ENCODE measurements at regions not wholly inside any gene's neighbourhood (a gene's known extent, or its start where the extent isn't known, plus 50 kb on each side); places are given as distances from the start of the nearest gene placed in this dataset.

GRCh38 chr21:17428484-17428869 lies 84.4 kb upstream of the CXADR start:
- H3K27me3 ChIP-seq: no peaks in the 10 kb centered on the region
- WGBS, 2 donors: 80 to 85% methylated on average over 5 of the region's 5 CpGs
- H3K9me3 ChIP-seq: no peaks in the 10 kb centered on the region
- no peak overlapping the region for H3K27ac ChIP-seq
- no peak for DNase-seq
- no peak for TF ChIP-seq CTCF (IDR thresholded peaks at IDR 0.05)
- TF ChIP-seq POLR2A (IDR thresholded peaks at IDR 0.05): no peak
- no peak overlapping the region for H3K4me3 ChIP-seq (replicated peaks in 1 of 3)
- no peaks in the 10 kb centered on the region for H3K36me3 ChIP-seq
- no peaks in the 10 kb centered on the region for H3K4me1 ChIP-seq
- intact Hi-C loops (cut with DNase I): no loop called here

- H3K27me3 ChIP-seq: no peaks in the 10 kb centered on the region
- intact Hi-C loops (cut with DNase I): no loop called here
- no peaks in the 10 kb centered on the region for H3K4me1 ChIP-seq
- H3K4me3 ChIP-seq (replicated peaks in 1 of 3): no peak overlapping the region
- H3K36me3 ChIP-seq: no peaks in the 10 kb centered on the region
- no peaks in the 10 kb centered on the region for H3K9me3 ChIP-seq
- H3K27ac ChIP-seq: no peak overlapping the region
- no peak for TF ChIP-seq POLR2A (IDR thresholded peaks at IDR 0.05)
- TF ChIP-seq CTCF (IDR thresholded peaks at IDR 0.05): no peak
- DNase-seq: no peak
- 95 to 96% methylated on average over 5 of the region's 5 CpGs for WGBS, 2 donors
Observed at GRCh38 chr21:17428980-17429379, 83.9 kb upstream of the CXADR start.

GRCh38 chr21:17429936-17430335 lies 82.9 kb upstream of the CXADR start:
- intact Hi-C loops (cut with DNase I): no loop called here
- no peaks in the 10 kb centered on the region for H3K36me3 ChIP-seq
- no peak overlapping the region for H3K27ac ChIP-seq
- no peak for DNase-seq
- H3K4me1 ChIP-seq: no peaks in the 10 kb centered on the region
- TF ChIP-seq CTCF (IDR thresholded peaks at IDR 0.05): no peak
- TF ChIP-seq POLR2A (IDR thresholded peaks at IDR 0.05): no peak
- H3K9me3 ChIP-seq: no peaks in the 10 kb centered on the region
- 90 to 97% methylated on average over 3 of the region's 3 CpGs for WGBS, 2 donors
- H3K4me3 ChIP-seq (replicated peaks in 1 of 3): no peak overlapping the region
- no peaks in the 10 kb centered on the region for H3K27me3 ChIP-seq

- no peaks in the 10 kb centered on the region for H3K9me3 ChIP-seq
- intact Hi-C loops (cut with DNase I): no loop called here
- DNase-seq: no peak
- peaks cover 5 to 7% of the 10 kb centered on the region in 2 donors for H3K4me1 ChIP-seq
- TF ChIP-seq CTCF (IDR thresholded peaks at IDR 0.05): no peak
- TF ChIP-seq POLR2A (IDR thresholded peaks at IDR 0.05): no peak
- H3K27me3 ChIP-seq: no peaks in the 10 kb centered on the region
- H3K4me3 ChIP-seq (replicated peaks in 1 of 3): no peak overlapping the region
- H3K27ac ChIP-seq: no peak overlapping the region
- no peaks in the 10 kb centered on the region for H3K36me3 ChIP-seq
- WGBS, 2 donors: 91 to 96% methylated on average over 3 of the region's 3 CpGs
Observed at GRCh38 chr21:17432732-17433057, 80.1 kb upstream of the CXADR start.

- intact Hi-C loops (cut with DNase I): no loop called here
- H3K9me3 ChIP-seq: no peaks in the 10 kb centered on the region
- no peak overlapping the region for H3K27ac ChIP-seq
- WGBS, 2 donors: 68 to 76% methylated on average over 2 of the region's 2 CpGs
- TF ChIP-seq CTCF (IDR thresholded peaks at IDR 0.05) (no peak), POLR2A (IDR thresholded peaks at IDR 0.05) (no peak)
- no peaks in the 10 kb centered on the region for H3K36me3 ChIP-seq
- H3K4me1 ChIP-seq: peaks cover 6 to 7% of the 10 kb centered on the region in 2 donors
- H3K4me3 ChIP-seq (replicated peaks in 1 of 3): no peak overlapping the region
- no peak for DNase-seq
- H3K27me3 ChIP-seq: no peaks in the 10 kb centered on the region
Observed at GRCh38 chr21:17433730-17434129, 79.1 kb upstream of the CXADR start.
